GM12878 (cell line): ENCODE measurements at regions not wholly inside any gene's neighbourhood (a gene's known extent, or its start where the extent isn't known, plus 50 kb on each side); places are given as distances from the start of the nearest gene placed in this dataset.

Source experiments
- ATAC-seq: fragments of 200-7000 bp; cut with Tn5 transposase; 3 replicates; pipeline ENCODE4 v1.9.1; 2020; ENCODE audit warnings: mild to moderate bottlenecking, moderate library complexity
- BruUV-seq: library from RNA; stranded (reverse); fragments of 400-500 nt; replicated peaks from 2 replicates; lab custom pipeline; 2021; lab: Mats Ljungman, UMichigan
- CTCF ChIA-PET: fragments of 300-600 bp; sonication (Branson Sonifier 250); formaldehyde crosslinking; extraction: SDS; loops from one replicate; lab custom pipeline; 2021; ENCODE audit warnings: inconsistent platforms; lab: Yijun Ruan, JAX
- POLR2A ChIA-PET: fragments of 350-600 bp; formaldehyde crosslinking; extraction: SDS; loops from one replicate; lab custom pipeline; 2021; ENCODE audit warnings: inconsistent platforms; lab: Charles Lee
- RAD21 ChIA-PET: fragments of 300-600 bp; sonication (Branson Sonifier 250); formaldehyde crosslinking; loops from one replicate; lab custom pipeline; 2023; ENCODE audit warnings: antibody characterized with exemption; ENCODE audit not compliant: unreplicated experiment; lab: Charles Lee
- SMC1A ChIA-PET: fragments of 300-600 bp; sonication (Branson Sonifier 250); formaldehyde crosslinking; loops from one replicate; lab custom pipeline; 2023; ENCODE audit not compliant: unreplicated experiment, uncharacterized antibody; lab: Charles Lee
- DNase-seq: peaks from one replicate; pipeline ENCODE4 v3.0.0-alpha.2; 2011; ENCODE audit warnings: low read depth, low spot score
- FAIRE-seq: peaks from 3 replicates; lab custom pipeline; 2011; peaks lifted over from hg19 to GRCh38; lab: Jason Lieb, UNC
- H2AFZ ChIP-seq: 2 replicates; pipeline ENCODE4 v1.6.0; 2011; ENCODE audit warnings: low read depth, low read length, control low read depth; ENCODE audit not compliant: control insufficient read depth
- H3K27ac ChIP-seq: 2 replicates; pipeline ENCODE4 v1.5.1; 2011; ENCODE audit warnings: control low read depth; ENCODE audit not compliant: control insufficient read depth, insufficient read depth
- H3K27me3 ChIP-seq, 2 experiments: replicated peaks in 1 of 2; 2 replicates each; pipeline versions ENCODE4 v1.6.0 to v1.6.1; 2011; ENCODE audit warnings: low read length in 1 of 2; ENCODE audit not compliant: control insufficient read depth in 2 of 2, insufficient read depth in 2 of 2
- H3K36me3 ChIP-seq, 2 experiments: 2 replicates each; pipeline ENCODE4 v1.5.1; 2011; ENCODE audit warnings: low read length in 1 of 2; ENCODE audit not compliant: control insufficient read depth in 2 of 2, insufficient read depth in 2 of 2
- H3K4me1 ChIP-seq: 2 replicates; pipeline ENCODE4 v1.6.1; 2011; ENCODE audit warnings: mild to moderate bottlenecking, low read length, moderate library complexity, mixed read lengths; ENCODE audit not compliant: control insufficient read depth, insufficient read depth
- H3K4me2 ChIP-seq: 2 replicates; pipeline ENCODE4 v1.6.0; 2011; ENCODE audit warnings: control low read depth; ENCODE audit not compliant: control insufficient read depth, insufficient read depth
- H3K4me3 ChIP-seq: fragments of 200-600 bp; sonication (generic); 2 replicates; pipeline ENCODE4 v1.5.1; 2016
- H3K79me2 ChIP-seq: 2 replicates; pipeline ENCODE4 v1.6.0; 2011; ENCODE audit warnings: low read length; ENCODE audit not compliant: control insufficient read depth, insufficient read depth
- H3K9ac ChIP-seq: 2 replicates; pipeline ENCODE4 v1.8.0; 2011; ENCODE audit warnings: low read length, control low read depth, mixed read lengths; ENCODE audit not compliant: control insufficient read depth, insufficient read depth
- H3K9me3 ChIP-seq: replicated peaks from 3 replicates; pipeline ENCODE4 v1.5.1; 2011; ENCODE audit warnings: mild to moderate bottlenecking, low read length; ENCODE audit not compliant: control insufficient read depth, insufficient read depth
- H4K20me1 ChIP-seq: 2 replicates; pipeline ENCODE4 v1.6.0; 2011; ENCODE audit not compliant: control insufficient read depth, insufficient read depth
- CBFB ChIP-seq: IDR thresholded peaks from 2 replicates; pipeline ENCODE4 v1.6.1; 2016; ENCODE audit warnings: antibody characterized with exemption, low read depth
- CBX3 ChIP-seq: fragments of 200-600 bp; sonication (generic); IDR thresholded peaks from 2 replicates; pipeline ENCODE4 v1.6.1; 2016; ENCODE audit warnings: low read depth, borderline replicate concordance
- CBX5 ChIP-seq: sonication (generic); IDR thresholded peaks from 2 replicates; pipeline ENCODE4 v1.6.1; 2016; ENCODE audit warnings: low read depth, moderate library complexity, mild to moderate bottlenecking, inconsistent platforms
- EED ChIP-seq: sonication (generic); IDR thresholded peaks from 2 replicates; pipeline ENCODE4 v1.6.1; 2016; ENCODE audit warnings: antibody characterized with exemption, low read depth
- IKZF2 ChIP-seq, 2 experiments: fragments of 450-650 bp; IDR thresholded peaks; 2 replicates each; pipeline ENCODE4 v1.6.1; 2017; ENCODE audit warnings: mild to moderate bottlenecking in 2 of 2, moderate library complexity in 2 of 2
- KAT2A ChIP-seq: conservative IDR thresholded peaks from 2 replicates; pipeline ENCODE4 v1.6.1; 2011; ENCODE audit warnings: low read depth, low read length; ENCODE audit not compliant: control insufficient read depth
- NFIC ChIP-seq: IDR thresholded peaks from 2 replicates; pipeline ENCODE4 v1.6.1; 2012; ENCODE audit warnings: low read depth, mild to moderate bottlenecking, inconsistent platforms, low read length, moderate library complexity
- NFXL1 ChIP-seq: fragments of 450-650 bp; IDR thresholded peaks from 2 replicates; pipeline ENCODE4 v1.6.1; 2017; ENCODE audit warnings: antibody characterized with exemption, mild to moderate bottlenecking, borderline replicate concordance
- NFYB ChIP-seq: IDR thresholded peaks from 2 replicates; pipeline ENCODE4 v1.6.1; 2011; ENCODE audit warnings: low read depth, mild to moderate bottlenecking, low read length, improper control_type of control experiment, moderate library complexity; ENCODE audit not compliant: insufficient read depth
- ZNF207 ChIP-seq: fragments of 450-650 bp; IDR thresholded peaks from 2 replicates; pipeline ENCODE4 v1.6.1; 2014; ENCODE audit warnings: antibody characterized with exemption, mild to moderate bottlenecking, borderline replicate concordance
- WGBS: methylation state at CpG from one replicate; pipeline ENCODE4 v1.1.6; 2016; ENCODE audit warnings: low lambda C conversion rate; ENCODE audit not compliant: insufficient replicate concordance, insufficient coverage; ENCODE audit errors: missing lambda C conversion rate; 5-methylcytosine and 5-hydroxymethylcytosine counted together
- in situ Hi-C: fragments of 300-500 bp; cut with MboI; formaldehyde crosslinking; loops from 9 replicates; pipeline ENCODE4 v1.14.3; 2018; ENCODE audit warnings: mixed read lengths
- intact Hi-C: fragments of 100-400 bp; cut with micrococcal nuclease; formaldehyde crosslinking; loops from one replicate; pipeline ENCODE4 v1.14.2; 2022; ENCODE audit not compliant: unreplicated experiment
- TF ChIP-seq, protein P1 (sequence below): fragments of 450-650 bp; IDR thresholded peaks from 2 replicates; pipeline ENCODE4 v1.6.1; 2017; ENCODE audit warnings: borderline replicate concordance
- TF ChIP-seq, protein P2 (sequence below): fragments of 450-650 bp; IDR thresholded peaks from 2 replicates; pipeline ENCODE4 v1.6.1; 2018; ENCODE audit warnings: borderline replicate concordance, mild to moderate bottlenecking; ENCODE audit not compliant: partially characterized antibody
- TF ChIP-seq, protein P3 (sequence below): fragments of 450-650 bp; IDR thresholded peaks from 2 replicates; pipeline ENCODE4 v1.6.1; 2017; ENCODE audit warnings: antibody characterized with exemption, mild to moderate bottlenecking, moderate library complexity

DNA sequence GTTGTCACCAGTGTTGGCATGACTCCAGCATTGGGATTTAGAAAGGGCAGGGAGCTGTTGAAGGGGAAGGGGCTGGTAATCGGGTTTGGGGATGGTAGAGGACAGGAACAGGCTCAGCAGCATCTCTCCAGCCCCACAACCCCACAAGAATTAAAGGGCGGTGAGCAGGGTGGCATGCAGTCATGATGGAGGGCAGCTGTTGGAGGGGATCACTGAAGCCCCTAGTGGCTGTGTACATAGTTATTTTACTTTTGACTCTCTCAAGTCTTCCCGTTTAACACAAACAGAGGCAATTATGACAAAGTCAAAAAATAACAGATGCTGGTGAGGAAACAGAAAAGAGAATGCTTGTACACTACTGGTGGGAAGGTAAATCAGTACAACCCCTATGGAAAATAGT lies 213.8 kb downstream of the URB2 start (continued):
- no peak for TF ChIP-seq NFYB
- TF ChIP-seq, protein P1, sequence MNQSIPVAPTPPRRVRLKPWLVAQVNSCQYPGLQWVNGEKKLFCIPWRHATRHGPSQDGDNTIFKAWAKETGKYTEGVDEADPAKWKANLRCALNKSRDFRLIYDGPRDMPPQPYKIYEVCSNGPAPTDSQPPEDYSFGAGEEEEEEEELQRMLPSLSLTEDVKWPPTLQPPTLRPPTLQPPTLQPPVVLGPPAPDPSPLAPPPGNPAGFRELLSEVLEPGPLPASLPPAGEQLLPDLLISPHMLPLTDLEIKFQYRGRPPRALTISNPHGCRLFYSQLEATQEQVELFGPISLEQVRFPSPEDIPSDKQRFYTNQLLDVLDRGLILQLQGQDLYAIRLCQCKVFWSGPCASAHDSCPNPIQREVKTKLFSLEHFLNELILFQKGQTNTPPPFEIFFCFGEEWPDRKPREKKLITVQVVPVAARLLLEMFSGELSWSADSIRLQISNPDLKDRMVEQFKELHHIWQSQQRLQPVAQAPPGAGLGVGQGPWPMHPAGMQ = no peak

DNA sequence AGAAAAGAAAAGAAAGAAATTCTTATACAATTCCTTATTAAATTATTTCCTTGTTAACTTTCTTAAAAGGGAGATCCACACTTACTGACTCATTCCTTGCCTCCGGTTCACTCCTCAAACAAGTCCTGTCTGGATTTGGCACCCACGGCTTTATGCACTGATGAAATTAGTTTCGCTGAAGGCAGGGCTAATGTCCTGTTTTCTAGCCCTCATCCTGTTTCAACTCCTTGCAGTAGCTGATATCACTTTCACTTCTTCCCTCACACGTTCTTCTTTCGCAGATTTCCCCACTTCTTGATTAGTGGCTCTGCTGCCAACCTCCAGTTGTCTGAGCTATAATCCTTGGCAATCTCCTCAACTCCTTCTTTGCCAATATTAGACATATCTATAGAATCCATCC lies 215.2 kb downstream of the URB2 start:
- intact Hi-C loops (loop anchor here (10.0 kb wide), 1 partner anchor 176 kb away; no protein-coding TSS in a partner anchor), in situ Hi-C loops (no loop called here)
- peak; percentile 59 for TF ChIP-seq EED
- TF ChIP-seq, protein P2, sequence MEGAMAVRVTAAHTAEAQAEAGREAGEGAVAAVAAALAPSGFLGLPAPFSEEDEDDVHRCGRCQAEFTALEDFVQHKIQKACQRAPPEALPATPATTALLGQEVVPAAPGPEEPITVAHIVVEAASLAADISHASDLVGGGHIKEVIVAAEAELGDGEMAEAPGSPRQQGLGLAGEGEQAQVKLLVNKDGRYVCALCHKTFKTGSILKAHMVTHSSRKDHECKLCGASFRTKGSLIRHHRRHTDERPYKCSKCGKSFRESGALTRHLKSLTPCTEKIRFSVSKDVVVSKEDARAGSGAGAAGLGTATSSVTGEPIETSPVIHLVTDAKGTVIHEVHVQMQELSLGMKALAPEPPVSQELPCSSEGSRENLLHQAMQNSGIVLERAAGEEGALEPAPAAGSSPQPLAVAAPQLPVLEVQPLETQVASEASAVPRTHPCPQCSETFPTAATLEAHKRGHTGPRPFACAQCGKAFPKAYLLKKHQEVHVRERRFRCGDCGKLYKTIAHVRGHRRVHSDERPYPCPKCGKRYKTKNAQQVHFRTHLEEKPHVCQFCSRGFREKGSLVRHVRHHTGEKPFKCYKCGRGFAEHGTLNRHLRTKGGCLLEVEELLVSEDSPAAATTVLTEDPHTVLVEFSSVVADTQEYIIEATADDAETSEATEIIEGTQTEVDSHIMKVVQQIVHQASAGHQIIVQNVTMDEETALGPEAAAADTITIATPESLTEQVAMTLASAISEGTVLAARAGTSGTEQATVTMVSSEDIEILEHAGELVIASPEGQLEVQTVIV = no peak
- no peak for TF ChIP-seq KAT2A
- TF ChIP-seq IKZF2 (IDR thresholded peaks at IDR 0.05) = peak; percentile 50 to 59; a peak in 3 of 4 replicates
- no peak for TF ChIP-seq CBX3
- no peak for TF ChIP-seq ZNF207
- TF ChIP-seq CBFB = no peak
- TF ChIP-seq CBX5 = no peak
- TF ChIP-seq, protein P3, sequence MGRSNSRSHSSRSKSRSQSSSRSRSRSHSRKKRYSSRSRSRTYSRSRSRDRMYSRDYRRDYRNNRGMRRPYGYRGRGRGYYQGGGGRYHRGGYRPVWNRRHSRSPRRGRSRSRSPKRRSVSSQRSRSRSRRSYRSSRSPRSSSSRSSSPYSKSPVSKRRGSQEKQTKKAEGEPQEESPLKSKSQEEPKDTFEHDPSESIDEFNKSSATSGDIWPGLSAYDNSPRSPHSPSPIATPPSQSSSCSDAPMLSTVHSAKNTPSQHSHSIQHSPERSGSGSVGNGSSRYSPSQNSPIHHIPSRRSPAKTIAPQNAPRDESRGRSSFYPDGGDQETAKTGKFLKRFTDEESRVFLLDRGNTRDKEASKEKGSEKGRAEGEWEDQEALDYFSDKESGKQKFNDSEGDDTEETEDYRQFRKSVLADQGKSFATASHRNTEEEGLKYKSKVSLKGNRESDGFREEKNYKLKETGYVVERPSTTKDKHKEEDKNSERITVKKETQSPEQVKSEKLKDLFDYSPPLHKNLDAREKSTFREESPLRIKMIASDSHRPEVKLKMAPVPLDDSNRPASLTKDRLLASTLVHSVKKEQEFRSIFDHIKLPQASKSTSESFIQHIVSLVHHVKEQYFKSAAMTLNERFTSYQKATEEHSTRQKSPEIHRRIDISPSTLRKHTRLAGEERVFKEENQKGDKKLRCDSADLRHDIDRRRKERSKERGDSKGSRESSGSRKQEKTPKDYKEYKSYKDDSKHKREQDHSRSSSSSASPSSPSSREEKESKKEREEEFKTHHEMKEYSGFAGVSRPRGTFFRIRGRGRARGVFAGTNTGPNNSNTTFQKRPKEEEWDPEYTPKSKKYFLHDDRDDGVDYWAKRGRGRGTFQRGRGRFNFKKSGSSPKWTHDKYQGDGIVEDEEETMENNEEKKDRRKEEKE = no peak
- no peak for TF ChIP-seq NFXL1
- TF ChIP-seq NFIC = peak; percentile 36; the same call in 1 of the 2 replicates
- Histone ChIP-seq H3K79me2 (no peaks in the 10 kb centered on the region), H3K9me3 (no peaks in the 10 kb centered on the region; the same call in 2 of the 3 replicates), H3K27ac (no peak overlapping the region), H3K27me3 (no peaks in the 10 kb centered on the region; a peak in 1 of 4 replicates), H3K4me3 (no peak overlapping the region), H4K20me1 (no peaks in the 10 kb centered on the region), H3K36me3 (no peaks in the 10 kb centered on the region), H3K9ac (no peak overlapping the region), H3K4me2 (0 out of 2 replicates have a peak overlapping the region, but pooled peaks have one; percentile 15), H2AFZ (no peak overlapping the region), H3K4me1 (no peaks in the 10 kb centered on the region)
- ChIA-PET SMC1A (interaction anchor here (1.9 kb wide), 1 partner anchor 12 kb away, joined by 9 read pairs; no protein-coding TSS in a partner anchor), POLR2A (no interaction called here), CTCF (interaction anchor here (2.1 kb wide), 1 partner anchor 11 kb away, joined by 8 read pairs; no protein-coding TSS in a partner anchor), RAD21 (interaction anchor here (1.5 kb wide), 1 partner anchor 269 kb away, joined by 4 read pairs; no protein-coding TSS in a partner anchor)
- ATAC-seq = peak; percentile 86
- peak; percentile 48 for DNase-seq
- FAIRE-seq = peak; percentile 81
- BruUV-seq = no TSS peak
- WGBS = 0% methylated on average over 5 of the region's 5 CpGs
